NK-92 treated with Interleukin-12 subunit alpha and Interleukin-12 subunit beta, amount 100 ng/mL, for 24 hours (cell line): ENCODE measurements at regions not wholly inside any gene's neighbourhood (a gene's known extent, or its start where the extent isn't known, plus 50 kb on each side); places are given as distances from the start of the nearest gene placed in this dataset.
"Not testable (repeated sequence)": the region's sequence is repeated elsewhere in the genome, so short reads cannot be mapped to it uniquely, and the experiment has no call there.

Source experiments
- DNase-seq: peaks from one replicate; lab custom pipeline; 2025; lab: John Stamatoyannopoulos, UW

DNA sequence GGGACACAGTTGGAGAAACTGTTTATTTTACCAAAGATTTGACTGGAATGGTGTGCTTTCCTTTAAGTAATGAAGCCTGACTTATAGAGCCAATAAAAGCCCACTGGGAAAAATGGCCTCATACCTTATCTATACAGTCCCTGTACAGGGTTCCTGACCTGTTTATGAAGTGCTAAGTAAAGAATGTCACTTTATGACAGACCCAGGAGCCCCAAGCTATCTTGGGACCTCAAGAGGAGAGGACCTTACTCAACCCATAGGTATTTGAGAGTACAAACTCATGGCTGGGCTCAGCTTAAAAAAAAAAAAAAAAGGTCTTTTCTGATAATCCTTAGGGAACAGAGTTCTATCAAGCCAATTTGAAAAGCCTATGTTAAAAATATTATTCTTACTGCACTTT lies 1389.3 kb downstream of the RAPGEF2 start:
- no peak for DNase-seq

DNA sequence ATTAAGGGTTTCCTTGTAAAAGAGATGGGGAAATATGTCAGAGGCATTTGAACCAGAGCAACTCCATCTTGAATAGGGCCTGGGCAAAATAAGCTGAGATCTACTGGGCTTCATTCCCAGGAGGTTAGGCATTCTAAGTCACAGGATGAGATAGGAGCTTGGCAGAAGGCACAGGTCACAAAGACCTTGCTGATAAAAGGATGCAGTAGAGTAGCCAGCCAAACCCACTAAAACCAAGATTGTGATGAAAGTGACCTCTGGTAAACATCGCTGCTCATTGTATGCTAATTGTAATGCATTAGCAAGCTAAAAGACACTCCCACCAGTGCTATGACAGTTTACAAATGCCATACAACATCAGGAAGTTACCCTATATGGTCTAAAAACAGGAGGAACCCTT lies 1390.3 kb downstream of the RAPGEF2 start:
- no peak for DNase-seq

DNA sequence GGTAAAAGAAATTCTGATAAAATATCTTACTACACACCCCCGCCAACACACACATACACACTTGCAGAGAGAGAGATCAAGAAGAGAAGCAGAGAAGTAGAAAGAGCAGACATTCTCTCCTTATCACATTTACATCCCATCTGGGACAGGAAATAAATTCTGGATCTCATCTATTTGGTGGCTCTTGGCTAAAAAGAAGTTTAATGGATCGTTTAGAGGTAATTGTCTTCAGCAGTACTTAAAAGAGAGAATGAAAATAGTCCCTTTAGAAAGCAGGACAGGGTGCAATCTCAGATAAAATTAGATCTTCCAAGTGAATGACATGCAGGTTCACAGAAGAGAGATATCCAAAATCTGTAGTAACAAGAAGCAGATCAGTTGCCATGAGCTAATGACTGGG lies 1392.5 kb downstream of the RAPGEF2 start:
- DNase-seq = no peak

DNA sequence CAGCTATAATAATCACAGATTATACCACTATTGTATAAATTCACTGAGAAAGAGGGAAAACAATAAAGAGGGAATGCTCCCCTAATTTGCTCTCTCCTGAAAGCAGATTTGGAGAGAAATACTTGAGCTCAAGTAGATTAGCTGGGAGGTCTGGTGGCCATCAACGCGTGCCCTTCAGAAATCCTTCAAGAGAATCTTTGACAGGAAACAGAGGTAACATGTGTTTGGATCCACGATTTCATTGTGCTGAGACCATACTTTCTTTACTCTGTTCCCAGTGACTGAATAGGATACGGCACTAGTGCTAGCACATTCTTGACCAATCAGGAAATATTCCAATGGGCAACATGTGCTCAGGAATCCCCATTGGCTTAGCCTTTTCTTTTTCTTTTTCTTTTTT lies 1395.3 kb downstream of the RAPGEF2 start:
- DNase-seq = no peak

DNA sequence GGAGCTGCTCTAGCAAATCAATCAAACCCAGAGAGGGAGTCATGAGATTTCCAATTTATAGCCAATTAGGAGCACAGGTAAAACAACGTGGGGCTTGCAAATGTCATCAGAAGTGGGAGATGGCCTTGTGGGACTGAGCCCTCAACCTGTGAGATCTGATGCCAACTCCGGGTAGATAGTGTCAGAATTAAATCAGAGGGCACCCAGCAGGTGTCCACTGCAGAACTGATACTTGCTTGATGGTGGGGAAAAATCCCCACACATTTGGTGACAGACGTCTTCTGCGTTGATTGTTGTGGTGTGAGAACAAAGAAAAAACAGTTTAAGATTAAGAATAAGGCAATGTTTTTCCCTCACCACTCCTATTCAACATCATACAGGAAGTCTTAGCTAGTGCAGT lies 1402.8 kb downstream of the RAPGEF2 start:
- DNase-seq = no peak

DNA sequence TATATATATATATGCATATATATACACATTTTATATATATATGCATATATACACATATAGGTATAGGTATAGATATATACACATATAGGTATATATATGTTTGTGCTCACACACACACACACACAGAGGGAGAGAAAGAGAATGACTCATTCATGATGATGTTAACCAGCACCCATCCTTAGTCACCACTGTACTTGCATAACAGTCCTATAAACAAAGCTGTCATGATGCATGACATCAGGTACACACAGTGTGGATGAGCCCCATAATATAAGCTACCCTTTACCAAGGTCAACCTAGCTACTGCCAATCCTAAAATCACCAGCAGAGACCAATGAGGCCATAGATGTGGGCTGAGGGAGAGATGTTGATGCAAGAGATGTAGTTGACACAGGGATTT lies 1408.0 kb downstream of the RAPGEF2 start:
- DNase-seq = no peak

DNA sequence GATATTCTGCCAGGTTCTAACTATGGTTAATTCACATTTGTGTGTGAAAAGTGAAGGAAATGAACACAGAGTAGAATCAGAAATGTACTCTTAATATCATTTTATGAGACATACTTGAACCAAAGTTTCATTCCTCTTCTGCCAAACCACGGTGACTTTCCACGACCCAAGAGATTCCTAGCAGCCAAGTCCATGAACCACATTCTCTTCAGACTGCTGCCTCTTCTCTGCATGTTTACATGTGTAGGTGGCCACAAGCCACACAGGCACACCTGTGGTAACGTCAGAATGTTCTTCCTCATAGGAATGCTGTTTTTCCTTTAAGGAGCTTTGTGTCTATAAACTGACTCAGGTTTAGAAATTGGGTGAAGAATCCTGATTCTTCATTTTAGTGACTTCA lies 1411.2 kb downstream of the RAPGEF2 start:
- no peak for DNase-seq

DNA sequence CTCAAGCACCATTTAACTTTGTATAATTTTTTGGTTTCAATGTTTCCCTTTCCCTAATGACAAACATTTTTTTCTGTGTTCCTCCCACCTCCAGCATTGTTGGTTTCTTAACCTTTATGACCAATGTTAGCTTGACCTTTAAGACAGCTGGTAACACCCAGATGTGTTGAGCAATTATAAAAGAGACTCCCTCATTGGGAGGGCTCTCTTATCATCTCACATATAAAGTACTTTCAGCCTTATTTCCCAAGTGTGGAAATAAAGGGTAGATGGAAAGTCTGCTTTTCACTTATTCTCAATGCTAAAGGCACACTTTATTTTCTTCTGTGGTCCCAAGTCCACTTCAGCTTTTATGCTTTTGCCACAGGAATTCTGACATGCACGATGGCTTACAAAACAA lies 1420.4 kb downstream of the RAPGEF2 start:
- no peak for DNase-seq

DNA sequence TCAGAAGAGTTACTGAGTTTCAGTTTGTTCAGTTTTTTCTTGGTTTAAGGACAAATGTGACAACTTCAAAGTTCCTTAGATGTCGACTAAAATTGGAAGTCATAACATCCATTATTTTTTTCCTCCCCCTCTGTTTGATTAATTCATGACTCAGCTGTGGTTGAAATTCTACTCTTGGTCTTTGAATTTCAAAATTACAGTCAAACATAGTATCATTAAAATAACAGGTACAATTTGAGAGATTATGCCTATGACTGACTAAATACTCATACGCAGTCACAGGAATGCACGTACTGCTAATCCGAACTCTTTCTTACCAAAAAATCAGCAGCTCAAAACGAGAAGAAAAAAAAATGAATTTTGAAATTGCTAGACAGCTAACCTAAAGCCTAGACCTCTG lies 1434.8 kb downstream of the RAPGEF2 start:
- no peak for DNase-seq

DNA sequence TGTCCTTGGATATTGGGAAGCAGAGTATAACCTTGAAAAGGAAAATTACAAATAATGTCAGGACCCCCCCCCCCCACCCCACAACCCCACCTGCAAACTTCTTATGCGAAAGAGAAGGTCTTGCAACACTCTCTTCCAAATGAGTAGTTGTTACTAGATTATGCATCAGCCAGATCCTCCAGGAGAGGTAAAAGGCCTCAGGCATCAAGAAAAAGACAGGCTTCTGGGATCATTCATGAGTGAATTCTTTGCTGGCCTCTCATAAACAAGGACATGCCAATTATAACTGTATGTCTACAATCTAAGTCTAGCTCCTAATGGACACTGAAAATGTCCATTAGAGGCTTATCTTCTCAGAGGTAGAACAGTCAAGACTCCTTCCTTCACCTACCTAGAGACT lies 1443.3 kb downstream of the RAPGEF2 start:
- no peak for DNase-seq

DNA sequence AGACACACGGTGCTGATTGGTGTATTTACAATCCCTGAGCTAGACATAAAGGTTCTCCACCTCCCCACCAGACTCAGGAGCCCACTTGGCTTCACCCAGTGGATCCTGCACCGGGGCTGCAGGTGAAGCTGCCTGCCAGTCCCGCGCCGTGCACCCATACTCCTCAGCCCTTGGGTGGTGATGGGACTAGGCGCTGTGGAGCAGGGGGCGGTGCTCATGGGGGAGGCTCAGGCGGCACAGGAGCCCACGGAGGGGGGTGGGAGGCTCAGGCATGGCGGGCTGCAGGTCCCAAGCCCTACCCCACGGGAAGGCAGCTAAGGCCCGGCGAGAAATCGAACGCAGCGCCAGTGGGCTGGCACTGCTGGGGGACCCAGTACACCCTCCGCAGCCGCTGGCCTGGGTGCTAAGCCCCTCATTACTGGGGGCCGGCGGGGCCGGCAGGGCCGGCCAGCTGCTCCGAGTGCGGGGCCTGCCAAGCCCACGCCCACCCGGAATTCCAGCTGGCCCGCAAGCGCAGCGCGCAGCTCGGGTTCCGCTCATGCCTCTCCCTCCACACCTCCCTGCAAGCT lies 1447.2 kb downstream of the RAPGEF2 start:
- DNase-seq = not testable (repeated sequence)

DNA sequence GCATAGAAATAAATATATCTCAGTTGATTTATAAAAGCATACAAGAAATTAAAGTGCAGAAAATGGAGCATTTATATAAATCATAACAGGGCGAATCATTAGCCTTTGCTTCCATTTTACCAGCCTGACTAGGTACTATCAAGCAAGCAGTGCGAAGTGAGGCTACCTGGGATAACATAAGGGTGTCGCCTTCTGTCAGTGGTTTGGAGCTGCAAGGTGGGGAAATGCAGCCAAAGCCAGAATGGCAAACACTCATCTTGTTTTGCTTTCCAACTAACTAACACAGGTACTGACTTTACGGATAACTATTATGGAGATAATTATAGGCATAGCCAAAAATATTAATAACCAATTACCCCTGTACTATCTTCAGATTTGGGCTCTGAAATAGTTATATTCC lies 1459.8 kb downstream of the RAPGEF2 start:
- no peak for DNase-seq

DNA sequence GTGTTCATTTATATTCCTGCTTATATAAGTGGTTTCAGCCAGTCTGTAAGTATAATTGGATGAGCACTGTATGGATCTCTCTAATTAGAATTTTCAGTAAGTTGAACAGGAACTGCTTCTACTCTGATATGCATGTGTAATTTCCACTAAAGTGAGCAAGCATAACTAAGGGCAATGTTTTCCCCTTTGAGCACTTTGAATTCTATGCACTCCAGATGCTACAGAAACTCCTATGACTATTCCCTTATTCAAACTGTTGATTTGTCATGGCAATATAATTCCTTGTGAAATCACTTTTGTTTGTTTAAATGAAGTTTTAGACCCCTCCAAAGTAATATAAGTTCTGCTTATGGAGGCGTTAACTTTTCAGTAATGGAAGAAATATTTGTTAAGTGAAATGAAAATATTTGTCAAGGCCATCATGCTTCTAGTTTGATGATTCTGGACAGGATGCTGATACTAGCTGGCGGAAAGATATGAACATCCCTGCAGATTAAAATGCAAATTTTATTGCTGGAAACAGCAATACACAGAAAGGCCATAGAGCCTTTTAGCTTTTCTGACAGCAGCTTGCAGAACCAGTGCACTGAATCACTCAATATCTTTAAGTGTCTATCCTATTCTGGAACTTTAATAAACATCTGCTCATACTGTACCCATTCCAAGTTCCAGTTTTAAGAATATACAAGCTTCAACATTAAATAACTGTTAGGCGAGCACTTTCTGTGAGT lies 1460.8 kb downstream of the RAPGEF2 start:
- no peak for DNase-seq

DNA sequence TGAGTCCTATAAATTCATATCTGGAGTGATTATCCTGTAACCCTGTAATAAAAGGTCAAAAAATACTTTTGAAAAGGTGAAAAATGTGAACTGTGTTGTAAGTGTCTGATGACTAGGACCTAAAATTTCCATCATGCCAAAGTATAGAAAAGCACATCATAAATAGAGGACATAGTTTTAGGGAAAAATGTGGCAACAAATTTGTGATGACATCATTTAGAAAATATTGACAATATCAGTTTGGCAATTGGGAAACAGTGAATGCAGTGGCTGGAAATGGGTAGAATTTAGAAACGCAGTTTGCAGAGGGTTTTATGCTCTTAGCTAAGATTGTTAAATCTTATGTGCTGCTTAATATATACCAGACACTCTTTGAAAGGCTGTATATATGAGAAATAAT lies 1464.8 kb downstream of the RAPGEF2 start:
- no peak for DNase-seq

DNA sequence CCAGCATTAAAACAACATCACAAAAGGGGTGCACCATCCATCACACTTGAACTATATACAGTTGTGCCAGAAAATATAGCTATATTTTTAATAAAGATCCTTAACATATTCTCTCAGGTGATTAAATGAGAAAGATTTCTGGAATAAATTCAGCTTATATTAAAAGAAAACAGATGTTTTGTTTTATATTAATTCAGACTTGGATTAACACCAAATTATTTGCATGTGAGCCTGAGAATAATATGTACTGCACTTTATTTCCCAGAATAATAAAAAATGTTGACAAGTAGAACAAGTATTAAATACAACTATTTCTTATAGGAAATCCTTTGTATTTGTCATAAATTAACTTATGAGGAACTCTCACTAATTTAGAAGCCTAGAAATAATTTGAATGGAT lies 1467.4 kb downstream of the RAPGEF2 start:
- no peak for DNase-seq

DNA sequence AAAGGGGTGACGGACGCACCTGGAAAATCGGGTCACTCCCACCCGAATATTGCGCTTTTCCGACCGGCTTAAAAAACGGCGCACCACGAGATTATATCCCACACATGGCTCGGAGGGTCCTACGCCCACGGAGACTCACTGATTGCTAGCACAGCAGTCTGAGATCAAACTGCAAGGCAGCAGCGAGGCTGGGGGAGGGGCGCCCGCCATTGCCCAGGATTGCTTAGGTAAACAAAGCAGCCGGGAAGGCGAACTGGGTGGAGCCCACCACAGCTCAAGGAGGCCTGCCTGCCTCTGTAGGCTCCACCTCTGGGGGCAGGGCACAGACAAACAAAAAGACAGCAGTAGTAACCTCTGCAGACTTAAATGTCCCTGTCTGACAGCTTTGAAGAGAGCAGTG lies 1471.4 kb downstream of the RAPGEF2 start:
- not testable (repeated sequence) for DNase-seq

DNA sequence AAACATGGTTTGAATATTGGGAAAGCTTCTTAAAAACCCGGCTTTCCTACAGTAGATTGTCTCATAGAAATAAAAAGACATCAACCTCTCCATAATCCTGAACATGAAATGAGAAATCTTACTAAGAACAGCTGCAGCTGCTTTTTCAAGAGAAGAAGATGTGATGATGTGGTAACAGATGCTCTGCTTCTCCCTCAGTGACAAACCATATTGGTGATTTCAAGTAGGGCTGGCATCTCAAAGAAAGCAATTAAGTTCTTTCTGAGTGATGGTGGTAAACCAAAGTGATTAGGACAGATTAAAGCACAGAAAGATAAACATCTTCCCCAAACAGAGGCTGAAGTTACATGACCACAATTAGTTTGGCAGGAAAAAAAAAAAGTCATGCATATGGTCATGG lies 1477.7 kb downstream of the RAPGEF2 start:
- no peak for DNase-seq

DNA sequence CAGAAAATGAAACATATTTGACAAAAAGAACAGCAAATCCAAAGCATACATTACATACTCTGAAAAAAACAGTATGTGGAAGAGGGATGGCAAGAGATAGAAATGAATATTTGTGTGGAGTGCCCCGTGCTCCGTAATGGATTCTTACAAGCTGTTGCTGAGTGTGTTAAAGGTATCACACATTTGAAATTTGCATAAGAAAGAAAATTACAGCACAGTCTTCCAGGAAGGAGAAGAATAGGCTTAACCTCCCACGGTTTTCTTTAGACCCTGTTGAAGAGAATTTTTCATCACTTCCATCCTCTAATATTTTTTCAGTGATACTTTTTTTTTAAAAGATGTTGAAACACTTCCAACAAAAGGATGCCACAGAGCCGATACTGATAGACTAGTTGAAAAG lies 1489.4 kb downstream of the RAPGEF2 start:
- DNase-seq = no peak

DNA sequence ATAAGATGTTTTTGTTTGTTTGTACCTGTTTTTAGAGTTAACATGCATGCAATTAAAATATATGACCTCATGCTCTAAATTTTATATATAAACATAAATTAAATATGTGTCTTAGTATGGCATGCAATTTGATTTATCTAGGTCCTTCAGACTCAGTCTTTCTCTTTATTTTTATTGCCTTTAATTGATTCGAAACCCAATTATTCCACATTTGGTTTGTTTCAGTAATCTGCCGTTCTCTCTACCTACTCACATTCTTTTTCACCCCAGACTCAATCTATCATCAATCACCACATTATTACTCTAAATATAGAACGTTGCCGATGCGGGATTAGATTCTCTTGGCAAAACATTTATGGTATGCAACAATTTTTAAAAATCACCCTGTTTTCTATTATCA lies 1492.8 kb downstream of the RAPGEF2 start:
- DNase-seq = no peak

DNA sequence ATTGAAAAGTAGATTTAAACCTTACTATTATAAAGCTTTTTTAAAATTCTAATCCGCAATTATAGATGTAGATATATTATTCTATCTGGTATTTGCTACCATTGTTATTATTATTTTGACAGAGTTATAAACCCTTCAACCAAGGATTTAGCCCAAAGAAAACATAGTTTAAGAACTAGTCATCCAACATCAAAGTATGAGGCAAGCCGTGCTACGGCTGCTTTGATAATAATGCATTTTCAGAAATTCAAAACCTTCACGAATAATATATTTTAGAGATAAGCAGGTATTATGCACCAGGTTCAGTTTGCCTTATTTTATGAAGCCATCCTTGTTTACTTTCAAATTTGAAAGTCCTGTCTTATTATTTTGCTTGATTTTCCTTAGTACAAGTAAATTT lies 1501.7 kb downstream of the RAPGEF2 start:
- no peak for DNase-seq

DNA sequence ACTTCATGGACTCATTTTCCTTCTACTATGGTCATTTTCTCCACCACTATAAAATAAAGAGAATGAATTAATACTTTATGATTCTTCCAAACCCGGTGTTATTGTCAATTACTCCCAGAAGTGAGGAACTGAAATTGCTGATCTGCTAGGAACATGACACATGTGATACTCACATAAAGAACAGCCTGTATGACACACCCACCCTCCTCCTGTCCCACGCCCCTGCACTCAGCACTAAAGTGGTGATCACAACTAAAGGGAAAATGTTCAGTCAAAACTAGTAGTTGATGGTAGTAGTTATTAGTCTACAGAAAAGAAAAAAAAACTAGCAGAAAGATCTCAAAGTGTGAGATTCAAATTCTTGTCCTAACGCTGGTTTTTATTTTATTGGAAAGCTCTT lies 1508.3 kb downstream of the RAPGEF2 start:
- DNase-seq = no peak

DNA sequence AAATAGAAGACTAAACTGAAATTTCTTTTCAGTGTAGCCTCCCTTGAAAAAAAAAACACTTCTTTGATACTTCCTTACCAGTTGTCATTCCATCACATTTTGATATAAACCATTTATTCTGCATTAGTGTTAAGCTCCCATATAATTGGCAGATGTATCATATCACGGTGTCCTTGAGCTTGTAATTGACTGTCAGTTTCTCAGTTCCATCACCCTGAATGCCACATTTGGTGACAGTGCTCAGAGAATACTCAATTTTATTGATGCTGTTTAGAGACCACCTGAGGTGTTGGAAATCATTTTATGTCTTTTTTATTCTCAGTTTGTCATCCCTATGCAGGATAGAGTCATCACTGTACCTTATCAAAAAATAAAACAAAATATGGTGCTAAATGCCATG lies 1528.2 kb downstream of the RAPGEF2 start:
- no peak for DNase-seq

DNA sequence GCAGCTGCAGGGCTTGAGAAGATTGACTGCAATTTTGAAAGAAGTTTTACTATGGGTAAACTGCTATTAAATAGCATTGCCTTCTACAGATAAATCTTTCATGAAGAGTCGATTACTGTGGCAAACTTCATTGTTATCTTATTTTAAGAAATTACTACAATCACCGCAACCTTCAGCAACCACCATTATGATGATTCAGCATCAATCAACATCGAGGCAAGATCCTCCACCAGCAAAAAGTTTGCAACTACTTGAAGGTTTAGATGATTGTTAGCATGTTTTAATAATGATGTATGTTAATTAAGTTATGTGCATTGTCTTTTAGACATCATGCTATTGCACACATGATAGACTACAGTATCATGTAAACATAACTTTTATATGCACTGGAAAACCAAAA lies 1511.0 kb downstream of the FSTL5 start:
- DNase-seq = no peak

DNA sequence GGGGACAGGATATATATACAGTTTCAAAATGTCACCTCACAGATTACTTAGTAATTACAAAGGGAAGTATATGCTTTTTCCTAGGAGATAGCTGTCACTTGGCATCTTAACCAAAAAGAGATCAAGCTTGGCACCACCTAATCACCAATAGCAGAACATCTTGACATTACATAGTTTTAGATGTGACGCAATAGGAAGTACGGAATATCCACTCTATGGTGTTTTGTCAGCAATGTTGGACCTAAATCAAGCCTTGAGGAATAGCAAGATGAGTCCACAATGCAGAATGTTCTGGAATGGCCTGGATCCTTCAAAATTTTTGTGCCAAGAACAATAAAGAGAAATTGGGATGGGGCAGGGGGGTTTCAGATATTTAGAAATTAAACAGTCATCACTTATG lies 1488.2 kb downstream of the FSTL5 start:
- no peak for DNase-seq
